GM19239 (cell line): ENCODE measurements at regions not wholly inside any gene's neighbourhood (a gene's known extent, or its start where the extent isn't known, plus 50 kb on each side); places are given as distances from the start of the nearest gene placed in this dataset.

Source experiments
- DNase-seq: peaks from one replicate; pipeline ENCODE4 v3.0.0; 2011; ENCODE audit warnings: low spot score; ENCODE audit not compliant: insufficient read length
- FAIRE-seq: peaks from 2 replicates; lab custom pipeline; 2011; peaks lifted over from hg19 to GRCh38; lab: Jason Lieb, UNC

- no peak for DNase-seq
- no peak for FAIRE-seq
These were observed 372.7 kb upstream of the PTGER4 start for GRCh38 chr5:40306869-40307487.

GRCh38 chr5:40292006-40292405 is 387.7 kb upstream of the PTGER4 start:
- no peak for FAIRE-seq
- DNase-seq: no peak

GRCh38 chr5:40291338-40291737 is 388.4 kb upstream of the PTGER4 start:
- FAIRE-seq (no peak), DNase-seq (no peak)

- no peak for DNase-seq
- FAIRE-seq: no peak
These were observed 390.8 kb upstream of the PTGER4 start for GRCh38 chr5:40288800-40289485.

DNA sequence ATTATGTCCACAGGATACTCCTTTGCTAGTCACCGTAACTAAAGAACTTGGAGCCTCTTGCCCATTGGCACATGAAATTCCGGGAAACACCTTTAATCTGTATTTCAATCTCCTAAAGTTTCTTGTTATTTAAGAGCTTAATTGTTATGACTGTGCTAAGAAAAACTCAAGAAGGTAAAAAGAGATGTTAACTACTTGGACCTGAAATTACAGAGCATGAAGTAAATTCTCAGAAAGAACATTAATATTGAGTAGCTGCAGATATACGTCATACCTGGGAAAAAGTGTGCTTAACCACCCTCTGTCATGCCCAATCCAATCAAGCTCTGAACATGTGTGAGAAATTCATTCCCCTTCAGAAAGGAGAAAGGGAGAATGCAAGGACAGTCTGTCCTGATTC is 394.9 kb upstream of the PTGER4 start:
- FAIRE-seq (no peak), DNase-seq (no peak)

- DNase-seq: no peak
- no peak for FAIRE-seq
These were observed 400.8 kb upstream of the PTGER4 start for GRCh38 chr5:40278881-40279280.

DNA sequence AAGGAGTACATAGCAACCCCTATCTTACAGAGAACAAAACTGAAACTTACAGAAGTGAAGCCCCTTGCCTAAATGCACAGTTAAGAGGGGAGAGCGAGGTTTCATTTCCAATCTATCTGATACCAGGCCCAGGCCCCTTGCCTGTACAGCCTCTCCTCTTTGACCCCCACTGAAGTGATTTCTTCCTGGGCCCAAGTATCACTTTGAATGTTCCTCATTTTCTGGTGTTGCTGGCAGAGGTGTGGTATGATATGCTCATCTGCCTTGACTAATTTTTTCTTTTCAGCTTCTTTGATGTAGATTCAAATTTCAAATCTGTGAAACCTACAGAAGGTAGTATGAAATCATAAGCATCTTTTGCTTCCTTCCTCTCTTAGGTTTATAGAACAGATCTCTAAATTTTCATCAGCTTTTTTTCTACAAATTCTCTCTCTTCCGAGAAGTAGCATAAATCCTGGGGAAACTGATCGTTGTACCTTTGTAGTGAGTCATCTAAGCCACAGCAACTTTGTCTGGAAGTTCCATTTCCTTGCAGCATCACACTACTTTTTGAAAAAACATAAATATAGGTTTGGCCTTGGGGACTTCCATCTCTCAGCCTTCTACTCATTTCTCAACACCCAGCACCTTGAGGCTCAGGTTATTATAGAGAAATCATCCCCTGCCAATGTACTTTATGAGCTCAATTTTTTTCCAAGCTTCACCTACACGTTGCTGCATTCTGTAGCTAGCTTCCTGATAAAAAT is 402.4 kb upstream of the PTGER4 start:
- DNase-seq: no peak

GRCh38 chr5:40276426-40277102 is 403.2 kb upstream of the PTGER4 start:
- DNase-seq: no peak
- no peak for FAIRE-seq

More for the DNA sequence above, 402.4 kb upstream of the PTGER4 start:
- no peak for FAIRE-seq

- FAIRE-seq (no peak), DNase-seq (no peak)
These were observed 405.1 kb upstream of the PTGER4 start for GRCh38 chr5:40274568-40274967.

GRCh38 chr5:40273936-40274335 is 405.8 kb upstream of the PTGER4 start:
- FAIRE-seq (no peak), DNase-seq (no peak)

GRCh38 chr5:40271476-40271875 is 408.2 kb upstream of the PTGER4 start:
- FAIRE-seq (no peak), DNase-seq (no peak)

DNA sequence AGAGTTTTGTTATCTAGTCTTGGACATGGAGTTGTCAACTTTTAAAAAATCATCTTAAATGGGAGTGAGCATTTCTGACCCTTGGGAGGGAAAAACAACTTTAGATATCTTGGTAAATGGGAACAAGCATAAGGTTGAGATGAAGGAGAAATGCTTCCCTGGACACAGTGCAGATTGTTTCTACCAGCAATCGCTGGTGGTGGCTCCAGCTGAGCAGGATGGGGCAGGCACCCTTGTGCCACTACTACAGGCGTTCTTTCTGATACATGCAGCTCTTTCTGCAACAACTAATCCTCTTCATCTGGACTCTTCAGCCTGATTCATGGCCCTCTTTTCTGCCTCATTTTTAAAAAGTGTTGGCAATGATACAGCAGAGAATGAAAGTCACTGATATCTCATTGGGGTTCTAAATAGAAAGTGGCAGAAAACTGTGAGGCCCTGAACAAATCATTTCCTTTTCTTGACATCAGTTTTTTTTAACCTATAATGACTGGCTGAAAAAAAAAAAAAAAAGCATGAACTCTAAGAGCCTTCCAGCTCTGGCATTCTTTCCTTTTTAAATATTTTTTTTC is 409.4 kb upstream of the PTGER4 start:
- FAIRE-seq: no peak
- no peak for DNase-seq

DNA sequence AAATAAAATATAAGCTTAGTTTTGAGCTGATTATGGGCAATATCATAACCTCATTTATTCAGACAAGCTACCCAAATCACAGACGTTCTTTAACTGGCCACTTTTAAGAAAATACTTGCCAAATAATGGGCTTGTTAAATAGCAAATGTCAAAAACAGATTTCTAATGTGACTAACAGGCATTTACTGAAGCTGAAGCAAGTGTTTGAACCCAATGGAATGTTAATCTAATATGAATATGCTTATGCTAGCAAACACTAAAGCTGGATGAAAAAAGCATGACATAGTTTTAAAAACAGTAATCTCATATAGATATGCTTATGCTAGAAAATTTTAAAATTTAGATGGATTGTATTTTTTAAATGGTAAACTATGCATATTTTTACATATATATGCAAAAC is 411.6 kb upstream of the PTGER4 start:
- no peak for FAIRE-seq
- no peak for DNase-seq

- no peak for FAIRE-seq
- DNase-seq: no peak
These were observed 412.8 kb upstream of the PTGER4 start for GRCh38 chr5:40266952-40267351.

GRCh38 chr5:40261984-40262383 is 417.7 kb upstream of the PTGER4 start:
- no peak for FAIRE-seq
- no peak for DNase-seq

GRCh38 chr5:40260361-40260760 is 419.4 kb upstream of the PTGER4 start:
- FAIRE-seq (no peak), DNase-seq (no peak)

GRCh38 chr5:40258222-40258621 is 421.5 kb upstream of the PTGER4 start:
- FAIRE-seq (no peak), DNase-seq (no peak)

DNA sequence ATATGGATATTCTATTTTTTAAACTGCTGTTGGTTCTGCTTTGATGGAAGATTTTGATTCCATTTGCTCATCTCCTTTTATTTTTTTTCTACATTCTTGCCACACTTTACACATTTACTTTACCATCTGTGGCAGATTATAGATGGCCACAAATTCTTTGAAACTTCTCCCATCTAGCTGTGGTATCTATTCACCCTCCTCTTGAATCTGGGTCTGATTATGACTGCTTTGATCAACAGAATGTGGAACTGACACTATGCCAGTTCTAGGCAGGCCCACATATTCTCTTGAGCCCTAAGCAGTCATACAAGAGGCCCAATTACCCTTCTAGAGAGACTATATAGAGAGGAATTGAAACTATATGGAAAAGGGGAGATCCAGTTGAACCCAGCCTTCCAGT is 439.0 kb upstream of the PTGER4 start:
- FAIRE-seq (no peak), DNase-seq (no peak)

DNA sequence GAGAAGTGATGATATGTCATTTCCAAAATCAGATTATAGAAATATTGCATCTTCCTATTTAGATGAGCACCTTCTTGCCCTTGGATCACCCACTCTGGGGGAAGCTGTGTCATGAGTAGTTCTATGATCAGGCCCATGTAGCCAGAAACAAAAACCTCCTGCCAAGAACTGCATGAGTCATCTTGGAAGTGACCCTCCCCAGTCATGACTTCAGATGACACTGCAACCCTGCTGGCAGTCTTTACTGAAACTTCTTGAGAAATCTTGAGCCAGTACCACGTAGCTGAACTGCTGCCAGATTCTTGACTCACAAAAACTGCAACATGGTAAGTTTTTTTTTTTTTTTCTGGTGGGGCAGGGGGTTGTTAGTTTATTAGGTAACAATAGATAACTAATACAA is 439.6 kb upstream of the PTGER4 start:
- no peak for FAIRE-seq
- DNase-seq: no peak

DNA sequence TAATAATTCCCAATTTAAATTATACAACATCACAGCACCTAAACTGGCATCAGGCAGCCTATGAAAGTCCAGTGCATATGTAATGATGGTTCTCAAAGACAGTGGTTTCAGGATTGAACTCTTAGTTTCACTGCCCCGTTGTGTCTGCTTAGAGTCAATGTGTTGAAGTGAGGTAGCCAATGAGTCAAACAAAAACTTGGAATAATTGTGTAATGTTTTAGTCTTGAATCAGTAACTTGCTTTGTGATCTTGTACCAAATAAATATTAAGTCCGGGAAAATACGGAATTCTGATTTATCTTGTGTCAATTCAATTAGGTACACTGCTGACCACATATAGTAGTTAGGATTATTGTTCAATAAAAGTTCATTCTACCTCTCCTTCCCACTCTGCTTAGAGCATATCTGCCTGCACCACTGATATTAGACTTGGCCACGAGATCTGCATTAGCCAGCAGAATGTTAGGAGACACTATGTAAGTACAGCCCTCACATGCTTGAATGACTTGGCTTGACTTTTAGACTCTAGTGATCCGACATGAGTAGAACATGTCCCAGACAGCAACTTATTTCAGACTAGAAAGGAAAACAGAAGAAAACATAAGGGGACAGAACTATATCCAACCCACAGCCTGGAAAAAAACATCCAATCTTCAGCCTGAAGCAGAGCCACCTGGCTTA is 441.5 kb upstream of the PTGER4 start:
- DNase-seq: no peak
- no peak for FAIRE-seq
